GM18505 (cell line): ENCODE measurements at regions not wholly inside any gene's neighbourhood (a gene's known extent, or its start where the extent isn't known, plus 50 kb on each side); places are given as distances from the start of the nearest gene placed in this dataset.

Source experiments
- ATAC-seq: cut with Tn5 transposase; IDR thresholded peaks from one replicate; pipeline ENCODE4 v1.9.1; 2021; ENCODE audit not compliant: unreplicated experiment
- POLR2A ChIP-seq: IDR thresholded peaks from 4 replicates; pipeline ENCODE4 v1.6.1; 2011; ENCODE audit warnings: borderline replicate concordance; ENCODE audit not compliant: insufficient read depth, insufficient read length; ENCODE audit errors: extremely low read depth

- no peak for ATAC-seq
- no peak for TF ChIP-seq POLR2A
Measured at GRCh38 chr17:33385133-33385532, 92.0 kb upstream of the ASIC2 start.

GRCh38 chr17:33385713-33386112, 92.6 kb upstream of the ASIC2 start:
- no peak for TF ChIP-seq POLR2A
- ATAC-seq = no peak

GRCh38 chr17:33387406-33387805, 94.3 kb upstream of the ASIC2 start:
- ATAC-seq = no peak
- TF ChIP-seq POLR2A = no peak

- no peak for TF ChIP-seq POLR2A
- no peak for ATAC-seq
Measured at GRCh38 chr17:33389504-33390135, 96.5 kb upstream of the ASIC2 start.

- no peak for TF ChIP-seq POLR2A
- no peak for ATAC-seq
Measured at GRCh38 chr17:33390479-33391176, 97.5 kb upstream of the ASIC2 start.

GRCh38 chr17:33396818-33397217, 103.7 kb upstream of the ASIC2 start:
- ATAC-seq = no peak
- TF ChIP-seq POLR2A = no peak

- TF ChIP-seq POLR2A = no peak
Measured at GRCh38 chr17:33398386-33398785, 105.3 kb upstream of the ASIC2 start.

GRCh38 chr17:33401249-33401648, 108.2 kb upstream of the ASIC2 start:
- no peak for TF ChIP-seq POLR2A
- no peak for ATAC-seq

More at GRCh38 chr17:33398386-33398785, 105.3 kb upstream of the ASIC2 start:
- ATAC-seq = no peak

- no peak for ATAC-seq
- TF ChIP-seq POLR2A = no peak
Measured at GRCh38 chr17:33403194-33403593, 110.1 kb upstream of the ASIC2 start.

GRCh38 chr17:33404070-33404819, 111.2 kb upstream of the ASIC2 start:
- TF ChIP-seq POLR2A = no peak
- ATAC-seq = no peak

GRCh38 chr17:33416131-33416530, 123.0 kb upstream of the ASIC2 start:
- no peak for ATAC-seq
- TF ChIP-seq POLR2A = no peak

GRCh38 chr17:33421933-33422332, 128.8 kb upstream of the ASIC2 start:
- no peak for TF ChIP-seq POLR2A
- no peak for ATAC-seq

GRCh38 chr17:33433581-33433980, 140.5 kb upstream of the ASIC2 start:
- no peak for ATAC-seq
- TF ChIP-seq POLR2A = no peak

- TF ChIP-seq POLR2A = no peak
- ATAC-seq = no peak
Measured at GRCh38 chr17:33434841-33435240, 141.7 kb upstream of the ASIC2 start.
